Fibroblast of skin of scalp (primary cell): ENCODE measurements at regions not wholly inside any gene's neighbourhood (a gene's known extent, or its start where the extent isn't known, plus 50 kb on each side); places are given as distances from the start of the nearest gene placed in this dataset.
"Not testable (repeated sequence)": the region's sequence is repeated elsewhere in the genome, so short reads cannot be mapped to it uniquely, and the experiment has no call there.

ENCODE experiments used
- DNase-seq: peaks from one replicate; pipeline ENCODE4 v3.0.0-alpha.2; 2013

DNA sequence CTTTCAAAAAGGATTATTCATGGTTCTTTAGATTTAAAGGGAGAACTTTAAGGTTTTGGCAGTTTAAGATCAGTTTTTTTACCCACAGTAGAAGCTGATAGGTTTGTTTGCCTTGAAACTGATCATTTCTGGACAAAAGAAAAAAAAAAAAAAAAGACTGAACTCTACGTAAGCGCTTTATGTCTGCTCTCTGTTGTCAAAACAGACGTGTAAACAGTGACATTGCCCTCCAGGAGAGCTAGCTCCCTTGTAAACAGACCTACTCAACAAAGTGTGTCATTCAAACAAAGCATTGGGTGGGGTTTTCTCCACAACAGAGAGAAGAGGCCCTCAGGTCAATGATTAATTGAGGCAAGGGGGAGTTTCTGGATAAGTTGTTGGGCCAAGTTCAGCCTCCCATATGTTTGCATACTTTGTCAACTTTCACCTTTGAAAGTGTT, 568.1 kb upstream of the LRRN3 start:
- no peak for DNase-seq

DNA sequence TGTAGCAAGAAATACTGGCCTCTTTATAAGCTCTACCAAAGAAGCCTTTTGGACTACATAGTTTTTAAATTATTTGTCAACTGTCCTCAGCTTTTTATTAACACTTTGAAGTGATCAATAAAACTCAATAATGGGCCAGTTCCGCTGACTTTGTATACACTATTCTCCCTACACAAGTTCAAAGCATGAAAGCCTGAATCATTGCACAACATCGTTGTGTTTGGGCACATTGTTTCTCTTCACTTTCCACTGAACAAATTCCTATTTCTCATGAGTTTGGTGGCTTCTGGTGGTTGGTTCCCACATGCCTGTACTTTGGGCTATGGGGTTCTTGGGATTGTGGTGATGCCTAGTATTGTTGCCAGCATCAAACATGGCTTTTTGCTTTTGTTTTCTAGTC, 561.8 kb upstream of the LRRN3 start:
- DNase-seq: no peak

DNA sequence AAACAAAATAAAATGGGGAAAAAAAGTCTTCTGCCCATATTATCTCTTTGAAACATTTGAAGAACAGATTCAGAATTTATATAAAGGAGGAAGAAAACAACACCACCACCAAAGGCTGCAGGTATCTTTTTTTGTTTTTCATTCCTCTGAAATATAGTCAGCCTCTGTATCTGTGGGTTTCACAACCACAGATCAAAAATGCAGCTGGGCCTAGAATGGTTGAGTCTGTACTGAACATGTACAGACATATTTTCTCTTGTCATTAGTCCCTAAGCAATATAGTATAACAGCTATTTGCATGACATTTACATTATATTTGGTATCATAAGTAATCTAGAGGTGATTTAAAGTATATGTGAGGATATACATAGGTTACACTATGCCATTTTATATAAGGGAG, 559.7 kb upstream of the LRRN3 start:
- DNase-seq: no peak

DNA sequence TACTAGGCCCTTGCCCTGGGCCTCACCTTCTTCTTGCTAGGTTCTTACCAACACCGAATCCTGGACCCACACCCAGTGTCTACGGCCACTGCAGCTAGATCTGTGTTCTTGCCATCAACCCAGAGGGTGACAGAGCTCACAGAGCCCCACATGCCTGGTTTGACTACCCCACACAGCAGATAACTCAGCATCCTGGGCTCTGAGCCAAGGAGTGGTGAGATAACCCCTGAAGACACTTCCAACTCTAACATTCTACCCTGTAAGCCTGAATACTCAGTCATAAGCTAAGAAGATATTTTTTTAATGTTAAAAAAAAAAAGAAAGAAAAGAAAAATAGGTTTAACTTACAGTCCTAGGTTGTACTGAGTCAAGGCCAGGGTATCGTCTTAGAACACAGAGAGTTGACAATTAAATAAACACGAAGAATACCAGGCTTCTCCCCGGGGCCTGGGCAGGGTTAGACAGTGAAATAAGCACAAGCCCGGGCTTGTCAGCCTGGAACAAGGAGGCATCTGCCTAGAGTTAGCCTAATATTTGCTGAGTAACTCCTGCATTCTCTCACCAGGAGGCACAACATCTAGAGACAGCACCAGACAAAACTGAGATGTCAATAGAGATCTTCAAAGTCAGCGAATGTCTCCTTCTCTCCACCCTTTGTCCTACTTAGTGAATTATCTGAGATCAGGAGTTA, 556.5 kb upstream of the LRRN3 start:
- peak; percentile 53 for DNase-seq

DNA sequence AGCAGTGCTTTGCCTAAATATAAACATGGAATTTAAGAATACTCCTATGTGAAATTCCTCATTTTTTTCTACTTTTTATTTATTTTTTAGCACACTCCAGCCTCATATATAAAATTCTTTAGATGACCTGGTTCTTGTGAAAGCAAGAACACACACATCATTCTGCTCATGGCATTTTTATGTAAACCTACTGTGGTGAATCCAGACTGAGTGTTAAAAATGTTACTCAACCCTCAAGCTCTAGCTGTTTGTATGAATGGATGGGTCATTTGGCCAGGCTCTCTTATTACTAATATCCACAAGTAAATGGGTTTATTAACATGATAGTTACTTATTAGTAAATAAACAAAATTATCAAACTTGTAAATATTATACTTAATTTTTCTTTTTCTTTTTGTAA, 551.7 kb upstream of the LRRN3 start:
- peak; percentile 22 for DNase-seq

DNA sequence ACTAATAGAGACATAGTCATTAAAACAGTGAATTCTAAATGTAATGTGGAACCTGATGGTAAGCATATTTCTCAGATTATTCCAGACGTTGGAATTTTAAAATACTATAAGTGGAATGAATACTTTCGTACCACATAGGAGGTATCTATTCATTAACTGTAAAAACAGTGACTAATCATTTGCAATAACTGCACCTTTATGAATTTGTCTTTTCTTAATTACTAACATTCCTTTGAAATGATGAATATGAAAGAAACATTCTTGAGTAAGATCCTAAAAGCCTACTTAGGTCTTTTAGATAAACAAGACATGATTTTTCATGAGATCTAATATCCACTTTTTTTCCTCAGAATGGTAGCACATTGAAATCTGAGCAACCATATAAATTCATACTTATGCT, 549.0 kb upstream of the LRRN3 start:
- peak; percentile 63 for DNase-seq

DNA sequence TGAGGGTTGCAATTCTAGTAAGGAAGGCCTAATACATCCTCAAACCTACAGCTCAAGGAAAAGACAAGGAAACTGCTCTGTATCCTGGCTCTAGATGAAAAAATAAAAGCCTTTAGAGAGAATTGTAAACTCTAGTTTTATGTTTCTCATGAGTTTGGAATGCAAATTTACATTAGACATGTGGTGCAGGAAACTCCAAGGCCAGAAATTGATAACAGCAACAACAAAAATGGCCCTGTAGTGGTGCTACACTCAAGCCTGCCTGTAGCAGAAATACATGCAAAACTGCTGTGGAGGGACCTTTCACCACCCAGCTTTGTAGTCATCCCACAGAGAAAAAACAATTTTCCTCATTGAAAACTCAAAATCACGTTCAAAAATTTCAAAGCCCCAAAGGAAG, 546.7 kb upstream of the LRRN3 start:
- peak; percentile 50 for DNase-seq

DNA sequence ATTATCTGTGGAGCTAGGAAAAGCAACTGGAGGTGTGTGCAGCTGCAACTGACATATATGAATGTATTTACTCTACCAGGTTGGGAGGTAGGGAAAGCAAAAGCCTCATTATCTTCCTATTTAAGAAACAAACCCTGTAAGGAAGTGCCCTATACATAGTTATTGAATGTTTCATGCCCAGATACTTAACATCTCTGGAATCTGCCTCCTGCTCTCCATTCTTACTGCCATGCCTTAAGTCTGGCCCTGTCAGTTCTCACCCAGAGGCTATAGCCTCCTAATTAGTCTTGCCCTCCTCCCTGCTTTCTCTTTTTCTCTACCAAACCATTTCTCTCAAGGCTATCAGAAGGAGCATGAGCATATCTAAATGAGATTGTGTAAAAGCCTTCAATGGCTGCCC, 542.6 kb upstream of the LRRN3 start:
- DNase-seq: peak; percentile 10

DNA sequence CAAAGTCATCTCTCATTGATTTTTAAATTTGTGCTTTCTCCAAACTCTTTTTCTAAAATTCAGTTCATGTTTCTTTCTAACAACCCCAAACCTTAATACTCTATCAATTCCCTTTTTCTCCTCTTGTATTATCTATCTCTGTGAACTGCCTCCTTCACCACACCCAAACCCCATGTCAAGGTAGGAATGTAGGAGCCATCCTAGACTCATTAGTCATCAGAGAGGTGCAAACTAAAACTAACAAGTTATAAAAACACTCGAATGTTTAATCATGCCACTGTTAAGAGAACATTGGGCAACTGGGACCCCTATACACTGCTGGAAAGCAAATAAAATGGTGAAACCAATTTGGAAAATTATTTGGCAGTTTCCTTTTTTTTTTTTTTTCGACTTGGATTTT, 533.8 kb upstream of the LRRN3 start:
- no peak for DNase-seq

DNA sequence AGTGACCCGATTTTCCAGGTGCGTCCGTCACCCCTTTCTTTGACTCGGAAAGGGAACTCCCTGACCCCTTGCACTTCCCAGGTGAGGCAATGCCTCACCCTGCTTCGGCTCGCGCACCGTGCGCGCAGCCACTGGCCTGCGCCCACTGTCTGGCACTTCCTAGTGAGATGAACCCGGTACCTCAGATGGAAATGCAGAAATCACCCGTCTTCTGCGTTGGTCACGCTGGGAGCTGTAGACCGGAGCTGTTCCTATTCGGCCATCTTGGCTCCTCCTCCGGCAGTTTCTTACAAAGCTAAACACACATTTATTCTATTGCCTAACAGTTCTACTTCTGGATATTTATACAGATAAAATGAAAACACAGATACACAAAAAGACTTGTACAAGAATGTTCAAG, 527.6 kb upstream of the LRRN3 start:
- DNase-seq: not testable (repeated sequence)

DNA sequence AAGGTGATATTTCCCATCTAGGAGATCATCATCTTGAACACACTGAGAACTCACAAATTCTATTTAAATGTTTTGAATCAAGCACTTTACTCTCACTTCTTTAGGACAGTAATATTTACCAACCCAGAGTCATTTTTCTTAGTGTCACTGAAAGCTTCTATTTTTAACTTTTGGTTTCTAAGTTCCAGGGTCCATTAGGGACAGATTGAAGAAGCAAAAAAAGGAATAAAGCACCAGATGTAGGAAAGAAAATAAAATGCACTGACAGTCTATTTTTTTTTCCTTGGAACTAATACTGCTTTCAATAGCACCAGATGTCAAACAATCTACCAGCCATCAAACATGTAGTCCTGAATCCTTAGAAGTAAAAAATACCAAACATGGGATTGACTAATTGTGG, 526.7 kb upstream of the LRRN3 start:
- DNase-seq: no peak

DNA sequence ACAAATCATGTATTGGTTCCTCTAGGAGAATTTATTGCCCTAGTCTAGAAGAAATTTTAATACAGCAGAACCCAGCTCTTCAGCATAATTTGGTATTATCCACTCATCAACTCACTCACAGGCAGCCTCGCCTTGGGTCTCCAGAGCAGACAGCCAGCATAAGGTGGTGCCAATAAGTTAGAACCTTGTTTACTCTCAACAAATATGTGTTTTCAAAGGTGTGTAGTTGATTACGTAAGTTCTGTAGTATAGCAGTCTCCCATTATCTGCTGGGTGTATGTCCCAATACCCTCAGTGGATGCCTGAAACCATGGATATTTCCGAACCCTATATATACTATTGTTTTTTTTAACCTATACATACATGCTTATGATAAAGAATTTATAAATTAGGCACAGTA, 522.5 kb upstream of the LRRN3 start:
- no peak for DNase-seq

DNA sequence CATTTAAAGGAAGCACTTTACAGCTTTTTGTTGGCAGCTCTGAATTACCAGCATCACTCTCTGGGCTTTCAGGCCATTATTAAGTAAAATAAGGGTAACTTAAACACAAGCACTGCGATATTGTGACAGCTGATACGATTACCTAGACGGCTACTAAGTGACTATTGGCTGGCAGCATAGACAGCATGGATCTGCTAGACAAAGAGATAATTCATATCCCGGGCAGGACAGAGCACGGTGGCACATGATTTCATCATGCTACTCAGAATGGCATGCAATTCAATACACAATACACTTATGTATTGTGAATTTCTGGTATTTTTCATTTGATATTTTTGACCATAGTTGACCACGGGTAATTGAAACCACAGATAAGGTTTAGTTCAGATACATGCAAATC, 522.0 kb upstream of the LRRN3 start:
- peak; percentile 27 for DNase-seq

DNA sequence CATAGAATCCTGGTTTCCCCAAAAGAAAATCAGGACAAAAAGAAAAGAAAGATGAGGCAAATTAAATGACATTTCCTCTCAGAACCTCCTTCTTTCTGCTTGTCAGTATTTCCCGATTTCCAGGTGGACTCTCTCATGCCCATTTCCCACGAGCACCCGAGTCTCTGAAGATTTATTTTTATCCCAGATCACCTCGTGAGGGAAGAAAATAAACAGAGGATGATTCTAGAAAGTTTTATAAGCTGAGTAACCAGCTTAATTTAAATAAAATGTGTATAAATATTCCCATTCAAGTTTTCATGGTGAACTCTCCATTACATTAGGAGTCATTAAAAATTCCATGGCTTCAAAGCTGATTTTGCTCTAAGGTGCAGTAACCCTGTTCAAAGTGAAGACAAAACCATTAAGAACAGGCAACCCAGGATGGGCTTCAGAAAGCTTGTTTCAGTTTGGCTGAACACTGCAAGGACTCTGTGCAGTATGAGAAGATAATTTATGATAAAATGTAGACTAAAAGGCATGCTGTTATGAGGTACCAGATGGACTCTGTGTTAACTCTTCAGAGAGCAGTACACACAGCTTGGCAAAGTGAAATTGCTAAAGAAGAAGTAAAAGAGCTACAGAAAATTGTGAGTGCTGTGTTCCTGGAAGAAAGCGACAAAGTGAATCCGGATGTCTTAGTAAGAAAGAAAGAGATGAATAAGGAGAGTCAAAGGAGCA, 521.3 kb upstream of the LRRN3 start:
- no peak for DNase-seq

DNA sequence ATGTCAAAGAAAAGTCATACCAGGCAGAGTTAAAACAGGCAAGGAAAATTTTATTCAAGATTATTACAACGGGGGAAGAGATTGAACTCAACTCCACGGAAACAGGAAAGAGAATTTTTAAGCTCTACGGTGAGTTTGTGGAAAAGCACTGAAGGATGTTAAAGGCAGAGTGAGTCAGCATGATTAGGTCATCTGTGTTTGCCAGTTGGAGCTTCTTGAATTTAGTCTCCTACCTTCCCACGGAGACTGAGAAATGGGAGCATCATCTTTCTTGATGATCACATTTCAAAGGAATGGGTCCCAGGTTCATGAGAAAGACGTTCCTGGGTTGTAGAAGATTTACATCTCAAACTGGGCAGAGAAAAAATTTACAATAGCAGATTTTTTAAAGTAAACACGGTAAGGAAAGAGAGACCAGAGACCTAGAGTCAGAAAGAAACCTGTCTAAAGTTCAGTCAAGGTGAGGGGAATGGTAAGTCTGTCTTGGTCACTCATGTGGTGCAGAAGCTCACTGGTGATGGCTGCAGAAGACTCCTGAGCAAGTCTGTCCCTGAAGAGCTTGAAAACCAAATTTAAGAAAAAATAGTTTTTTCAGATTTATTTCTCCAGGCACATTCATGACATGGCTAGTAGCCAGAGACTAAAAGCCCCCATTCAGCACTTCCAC, 516.9 kb upstream of the LRRN3 start:
- DNase-seq: peak; percentile 64

DNA sequence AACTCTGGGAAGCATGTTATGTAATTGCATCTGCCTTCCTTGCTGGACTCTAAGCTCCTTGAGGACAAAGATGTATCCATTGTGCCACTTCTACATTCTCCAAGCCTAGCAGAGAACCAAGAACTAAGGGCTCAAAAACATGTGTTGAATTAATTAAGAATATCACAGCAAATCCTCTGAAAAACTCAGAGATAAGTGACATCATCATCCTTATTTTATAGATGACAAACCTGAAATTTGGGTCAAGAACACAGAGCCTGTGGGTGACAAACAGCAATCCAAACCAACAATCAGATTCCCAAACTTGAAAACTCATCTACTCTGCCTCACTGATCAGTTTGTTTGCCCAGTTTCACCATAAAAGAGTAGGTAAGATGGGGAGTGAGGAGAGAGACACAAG, 503.6 kb upstream of the LRRN3 start:
- no peak for DNase-seq

DNA sequence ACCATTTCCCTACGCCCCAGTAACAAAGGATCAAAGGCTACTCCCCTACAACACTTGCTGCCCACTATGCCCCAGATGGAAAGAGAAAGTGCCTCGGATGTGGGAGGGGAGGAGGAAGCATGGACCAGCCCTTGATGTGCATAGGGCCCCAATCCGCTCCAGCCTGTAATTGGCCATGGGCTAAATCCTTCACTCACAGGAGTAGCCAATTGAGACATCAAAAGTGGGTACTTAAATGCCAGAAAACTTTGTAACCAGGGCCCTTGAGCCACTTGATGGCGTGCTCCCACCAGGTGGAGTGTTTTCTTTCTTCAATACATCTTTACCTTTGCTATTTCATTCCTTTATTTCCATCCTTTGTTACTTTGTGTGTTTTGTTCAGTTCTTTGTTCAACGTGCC, 500.5 kb upstream of the LRRN3 start:
- DNase-seq: no peak

DNA sequence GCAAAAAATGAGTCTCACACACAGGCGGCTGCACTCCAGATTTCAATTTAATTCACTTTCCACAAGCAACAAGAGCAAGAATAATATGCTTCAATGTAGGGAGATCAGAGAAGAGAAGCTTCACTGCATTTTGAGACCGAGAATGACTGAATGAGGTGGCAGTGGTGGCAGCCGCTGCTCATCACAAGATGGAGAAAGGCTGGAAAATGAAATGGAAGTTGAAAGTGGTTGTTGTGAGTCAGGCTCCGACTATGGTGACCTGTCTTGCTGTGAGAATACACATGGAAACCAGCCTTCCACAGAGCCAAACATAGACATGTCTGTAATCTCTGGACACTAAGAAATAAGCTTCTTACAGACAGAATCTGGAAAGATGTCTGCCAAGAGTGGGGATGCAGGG, 499.6 kb upstream of the LRRN3 start:
- peak; percentile 12 for DNase-seq

DNA sequence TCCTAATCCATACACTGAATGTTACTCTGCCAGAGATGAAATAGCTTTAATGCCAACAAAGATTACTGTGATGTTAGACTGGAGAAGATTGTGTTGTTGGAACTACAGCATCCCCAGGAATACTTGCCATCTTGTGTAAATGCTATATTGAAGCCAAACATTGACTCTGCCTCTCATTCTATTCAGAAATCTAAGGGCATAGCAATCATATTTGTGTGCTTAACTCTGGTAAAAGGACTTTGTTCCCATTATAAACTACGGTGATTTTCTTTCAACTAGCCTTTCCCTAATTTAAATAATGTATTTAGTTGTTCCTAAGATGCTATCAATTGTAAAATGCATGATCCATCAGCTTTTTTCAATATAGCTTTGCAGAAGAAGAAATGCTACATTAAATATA, 498.4 kb upstream of the LRRN3 start:
- no peak for DNase-seq

DNA sequence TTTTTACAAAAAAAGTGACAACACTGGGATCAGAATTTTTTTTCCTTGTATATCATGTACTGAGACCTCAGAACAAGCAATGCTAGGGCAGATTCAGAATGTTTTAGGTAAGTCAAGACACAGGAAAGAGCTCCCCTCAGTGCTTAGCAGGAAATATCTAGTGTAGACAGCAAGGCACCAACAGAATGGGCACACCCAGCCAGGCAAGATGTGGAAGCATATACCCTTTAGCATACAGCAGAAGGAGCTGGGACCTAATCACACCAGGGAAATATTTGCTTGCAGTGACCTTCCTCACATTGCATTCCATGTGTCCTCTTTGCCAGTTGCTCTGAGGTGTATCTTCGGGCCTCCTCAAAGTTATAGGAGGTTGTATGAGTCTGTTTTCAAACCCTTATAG, 497.6 kb upstream of the LRRN3 start:
- no peak for DNase-seq

DNA sequence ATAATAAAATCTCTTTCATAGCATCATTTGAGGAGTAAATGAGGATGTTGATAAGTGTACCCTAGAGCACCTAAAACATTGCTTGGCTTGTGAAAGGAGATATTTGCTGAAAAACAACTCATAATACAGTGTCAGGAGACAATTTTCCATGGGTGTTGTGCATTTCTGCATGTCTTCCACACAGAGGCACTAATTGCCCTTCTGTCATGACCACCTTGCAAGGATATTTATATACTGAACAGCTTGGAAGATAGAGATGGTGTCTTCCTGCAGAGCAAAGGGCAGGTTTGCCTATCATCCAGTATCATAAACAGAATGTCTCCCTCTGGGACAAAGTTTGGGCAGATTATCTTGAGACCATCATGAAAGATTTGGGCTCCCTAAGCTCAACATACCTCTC, 495.2 kb upstream of the LRRN3 start:
- DNase-seq: no peak

DNA sequence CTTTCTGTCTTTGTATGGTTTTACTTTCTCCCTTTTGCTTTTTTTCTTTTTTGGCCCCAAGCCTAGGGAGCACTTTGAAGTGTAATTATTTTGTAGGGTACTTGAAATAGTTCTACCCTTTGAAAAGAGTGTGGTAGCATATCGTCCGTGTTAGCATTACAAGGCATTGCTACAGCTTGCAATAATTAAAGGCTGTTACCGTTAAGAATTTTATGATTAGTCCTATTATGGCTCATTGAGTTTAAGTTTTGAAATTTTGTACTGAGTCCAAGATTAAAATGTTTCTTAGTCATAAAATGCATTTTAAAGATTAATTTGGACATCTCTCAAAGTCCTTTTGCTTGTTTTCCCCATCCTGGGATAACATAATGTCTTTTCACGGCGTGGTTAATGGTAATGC, 490.0 kb upstream of the LRRN3 start:
- no peak for DNase-seq

DNA sequence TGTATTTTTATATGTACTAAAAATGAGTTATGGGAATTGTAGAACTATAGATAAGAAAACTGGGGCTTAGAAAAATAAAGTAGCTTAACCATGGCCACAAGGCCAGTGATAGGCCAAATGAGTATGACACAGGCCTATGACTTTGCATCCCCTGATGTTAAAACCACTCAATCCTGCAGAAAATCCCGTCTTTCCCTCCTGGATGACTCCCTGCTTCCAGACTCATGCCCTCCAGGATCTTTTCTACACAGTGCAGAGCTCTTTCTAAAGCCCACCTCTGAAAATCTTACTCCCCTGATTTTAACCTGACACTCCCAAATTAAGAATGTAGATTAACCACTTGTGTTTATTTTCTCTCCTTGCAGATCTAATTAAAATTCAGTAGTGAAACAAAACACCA, 489.2 kb upstream of the LRRN3 start:
- DNase-seq: no peak

DNA sequence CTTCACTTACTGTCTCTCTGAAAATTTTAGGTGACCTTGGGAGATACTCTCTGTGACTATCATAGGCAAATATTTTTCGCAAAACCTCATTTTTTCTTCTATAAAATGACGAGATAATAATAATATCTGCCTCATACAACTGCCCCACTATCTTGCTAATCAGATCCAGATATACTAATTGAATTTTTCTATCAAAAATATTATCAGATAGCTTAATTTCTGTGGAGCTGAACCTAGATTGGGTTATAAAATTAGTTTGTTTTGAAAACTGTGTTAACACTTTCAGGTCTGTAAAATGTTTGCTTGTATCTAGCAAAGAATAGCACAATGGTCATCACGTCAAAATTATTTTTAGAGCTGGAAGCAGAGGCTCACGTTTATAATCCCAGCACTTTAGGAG, 486.7 kb upstream of the LRRN3 start:
- DNase-seq: no peak
